ENCODE measurements at regions not wholly inside any gene's neighbourhood (a gene's known extent, or its start where the extent isn't known, plus 50 kb on each side); places are given as distances from the start of the nearest gene placed in this dataset.

DNA sequence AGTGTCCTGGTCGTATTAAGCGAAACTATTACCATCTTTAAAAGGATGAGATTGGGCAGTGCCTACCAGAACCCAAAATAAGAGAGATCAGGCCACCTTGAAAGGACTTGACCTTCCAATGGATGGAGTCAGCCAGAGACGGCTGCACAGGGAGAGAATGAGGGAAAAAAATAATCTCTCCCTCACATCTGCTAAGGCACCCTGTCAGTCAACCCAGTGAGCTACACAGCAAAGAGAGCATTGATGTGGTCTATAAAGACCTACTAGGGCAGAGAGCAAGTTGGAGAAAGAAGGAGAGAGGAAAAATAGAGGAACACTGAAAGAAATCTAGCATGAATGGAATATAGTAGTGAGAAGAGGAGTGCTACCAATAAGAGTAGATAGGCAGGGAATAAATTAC is 68.0 kb upstream of the FTMT start:
- Histone ChIP-seq H3K4me3 (ENCODE audit: low read depth in 1 of 3, low read length in 3 of 3) (no peak overlapping the region), H3K27me3 (ENCODE audit: control insufficient read depth in 3 of 3, insufficient read depth in 3 of 3, low read length in 3 of 3) (no peaks in the 10 kb centered on the region), H3K27ac (ENCODE audit: low read depth in 1 of 3, low read length in 2 of 3) (no peak overlapping the region), H3K36me3 (ENCODE audit: control insufficient read depth in 3 of 3, insufficient read depth in 2 of 3, low read depth in 1 of 3, low read length in 3 of 3) (no peaks in the 10 kb centered on the region), H3K4me1 (ENCODE audit: control insufficient read depth in 3 of 3, insufficient read depth in 2 of 3, low read depth in 1 of 3, low read length in 2 of 3) (no peaks in the 10 kb centered on the region), H3K9me3 (ENCODE audit: control insufficient read depth in 2 of 2, insufficient read depth in 1 of 2, low read depth in 1 of 2, low read length in 1 of 2) (no peaks in the 10 kb centered on the region)
- no peak for FAIRE-seq
- WGBS, 3 donors = 69 to 83% (median 77%) methylated on average over 3 of the region's 3 CpGs
- DNase-seq = no peak

DNA sequence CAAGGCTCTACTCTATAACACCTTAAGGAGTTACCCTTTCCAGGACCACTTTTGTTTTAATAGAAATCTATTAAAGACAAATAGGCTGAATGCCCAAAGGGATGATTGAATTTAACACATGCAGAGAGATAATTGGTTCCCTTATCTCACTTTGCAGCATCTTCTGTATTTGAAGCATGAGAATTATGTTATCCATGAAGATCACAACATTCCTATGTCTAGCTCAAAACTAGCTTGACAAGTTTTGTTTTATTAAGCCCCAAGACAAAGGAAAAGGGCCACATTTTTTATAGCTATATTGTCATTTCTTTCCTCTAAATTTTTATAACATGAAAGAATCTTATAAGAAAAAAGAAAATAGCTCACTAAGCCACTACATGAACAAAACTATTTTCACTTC is 57.9 kb upstream of the FTMT start:
- no peaks in the 10 kb centered on the region for H3K9me3 ChIP-seq (ENCODE audit: control insufficient read depth in 2 of 2, insufficient read depth in 1 of 2, low read depth in 1 of 2, low read length in 1 of 2)
- no peak for FAIRE-seq

DNA sequence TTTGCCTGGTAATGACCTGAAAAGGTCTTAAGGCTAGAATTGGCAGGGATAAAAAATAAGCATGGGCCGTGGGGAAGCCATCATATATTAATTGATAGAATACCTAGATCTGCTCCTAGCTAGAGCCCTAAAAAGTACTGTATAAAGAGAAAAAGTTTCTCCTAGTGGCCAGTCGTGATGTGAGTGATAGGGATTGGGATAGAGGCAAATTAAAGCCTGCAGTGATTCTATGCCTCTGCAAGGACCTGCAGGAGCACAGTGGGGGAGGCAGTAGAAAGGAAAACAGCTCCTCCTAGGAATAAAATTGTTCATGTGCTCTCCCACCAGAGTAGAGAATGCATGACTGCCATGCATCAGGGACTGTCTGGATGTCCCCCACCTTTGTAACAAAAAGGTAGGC is 56.2 kb upstream of the FTMT start:
- H3K27ac ChIP-seq (ENCODE audit: low read depth in 1 of 3, low read length in 2 of 3) = no peak overlapping the region
- DNase-seq (no peak), FAIRE-seq (no peak)
- H3K27me3 ChIP-seq (ENCODE audit: control insufficient read depth in 3 of 3, insufficient read depth in 3 of 3, low read length in 3 of 3) = no peaks in the 10 kb centered on the region
- H3K4me3 ChIP-seq (ENCODE audit: low read depth in 1 of 3, low read length in 3 of 3) = no peak overlapping the region
- 53 to 56% (median 56%) methylated on average over 2 of the region's 2 CpGs for WGBS, 3 donors
- H3K36me3 ChIP-seq (ENCODE audit: control insufficient read depth in 3 of 3, insufficient read depth in 2 of 3, low read depth in 1 of 3, low read length in 3 of 3) = no peaks in the 10 kb centered on the region
- H3K4me1 ChIP-seq (ENCODE audit: control insufficient read depth in 3 of 3, insufficient read depth in 2 of 3, low read depth in 1 of 3, low read length in 2 of 3) = no peaks in the 10 kb centered on the region
- H3K9me3 ChIP-seq (ENCODE audit: control insufficient read depth in 2 of 2, insufficient read depth in 1 of 2, low read depth in 1 of 2, low read length in 1 of 2) = no peaks in the 10 kb centered on the region

More for the DNA sequence above, 57.9 kb upstream of the FTMT start:
- H3K4me3 ChIP-seq (ENCODE audit: low read depth in 1 of 3, low read length in 3 of 3) = no peak overlapping the region
- no peak overlapping the region for H3K27ac ChIP-seq (ENCODE audit: low read depth in 1 of 3, low read length in 2 of 3)
- DNase-seq = no peak
- H3K27me3 ChIP-seq (ENCODE audit: control insufficient read depth in 3 of 3, insufficient read depth in 3 of 3, low read length in 3 of 3) = no peaks in the 10 kb centered on the region
- no peaks in the 10 kb centered on the region for H3K4me1 ChIP-seq (ENCODE audit: control insufficient read depth in 3 of 3, insufficient read depth in 2 of 3, low read depth in 1 of 3, low read length in 2 of 3)
- no peaks in the 10 kb centered on the region for H3K36me3 ChIP-seq (ENCODE audit: control insufficient read depth in 3 of 3, insufficient read depth in 2 of 3, low read depth in 1 of 3, low read length in 3 of 3)

DNA sequence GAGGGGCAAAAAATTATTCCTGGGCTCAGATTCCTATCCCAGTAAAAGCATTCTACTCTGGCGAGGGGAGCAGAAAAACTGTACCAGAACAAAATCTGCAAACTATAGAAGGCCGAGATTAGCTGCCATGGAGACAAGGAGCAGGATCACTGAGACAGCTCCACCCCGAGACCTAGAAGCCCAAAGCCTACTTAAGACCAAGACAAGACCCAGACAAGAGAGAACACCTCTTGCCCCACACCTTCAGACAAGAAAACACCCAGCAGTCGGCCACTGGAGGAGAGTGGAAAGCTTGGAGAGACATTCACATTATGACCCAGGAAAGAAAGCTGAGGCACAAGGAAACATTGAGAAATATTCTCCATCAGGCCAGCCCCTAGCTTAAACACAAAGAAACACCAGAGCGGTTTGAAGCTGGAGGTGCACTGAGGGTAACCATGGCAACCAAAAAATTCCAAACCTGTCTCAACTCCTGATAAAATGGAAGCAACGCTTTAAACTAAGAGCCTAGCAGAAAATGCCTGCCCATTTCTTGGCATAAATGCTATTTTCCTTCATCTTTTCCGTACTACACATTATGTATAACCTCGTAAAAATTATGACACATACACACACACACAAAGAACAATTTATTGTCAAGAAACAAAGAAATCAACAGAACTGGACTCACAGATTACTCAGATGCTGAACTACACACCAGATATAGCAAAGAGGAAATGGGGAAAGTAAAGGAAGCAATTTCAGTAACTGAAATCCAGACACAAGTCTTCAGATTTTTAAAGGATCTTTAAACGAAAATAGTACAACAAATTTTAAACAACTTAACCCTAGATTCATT is 53.8 kb upstream of the FTMT start:
- Histone ChIP-seq H3K9me3 (ENCODE audit: control insufficient read depth in 2 of 2, insufficient read depth in 1 of 2, low read depth in 1 of 2, low read length in 1 of 2) (no peaks in the 10 kb centered on the region), H3K4me1 (ENCODE audit: control insufficient read depth in 3 of 3, insufficient read depth in 2 of 3, low read depth in 1 of 3, low read length in 2 of 3) (no peaks in the 10 kb centered on the region), H3K36me3 (ENCODE audit: control insufficient read depth in 3 of 3, insufficient read depth in 2 of 3, low read depth in 1 of 3, low read length in 3 of 3) (no peaks in the 10 kb centered on the region), H3K27ac (ENCODE audit: low read depth in 1 of 3, low read length in 2 of 3) (no peak overlapping the region), H3K27me3 (ENCODE audit: control insufficient read depth in 3 of 3, insufficient read depth in 3 of 3, low read length in 3 of 3) (no peaks in the 10 kb centered on the region), H3K4me3 (ENCODE audit: low read depth in 1 of 3, low read length in 3 of 3) (no peak overlapping the region)
- DNase-seq (no peak), FAIRE-seq (no peak)
- WGBS, 3 donors = 65 to 66% (median 66%) methylated on average over 9 of the region's 9 CpGs
